ENCODE measurements at regions not wholly inside any gene's neighbourhood (a gene's known extent, or its start where the extent isn't known, plus 50 kb on each side); places are given as distances from the start of the nearest gene placed in this dataset.

DNA sequence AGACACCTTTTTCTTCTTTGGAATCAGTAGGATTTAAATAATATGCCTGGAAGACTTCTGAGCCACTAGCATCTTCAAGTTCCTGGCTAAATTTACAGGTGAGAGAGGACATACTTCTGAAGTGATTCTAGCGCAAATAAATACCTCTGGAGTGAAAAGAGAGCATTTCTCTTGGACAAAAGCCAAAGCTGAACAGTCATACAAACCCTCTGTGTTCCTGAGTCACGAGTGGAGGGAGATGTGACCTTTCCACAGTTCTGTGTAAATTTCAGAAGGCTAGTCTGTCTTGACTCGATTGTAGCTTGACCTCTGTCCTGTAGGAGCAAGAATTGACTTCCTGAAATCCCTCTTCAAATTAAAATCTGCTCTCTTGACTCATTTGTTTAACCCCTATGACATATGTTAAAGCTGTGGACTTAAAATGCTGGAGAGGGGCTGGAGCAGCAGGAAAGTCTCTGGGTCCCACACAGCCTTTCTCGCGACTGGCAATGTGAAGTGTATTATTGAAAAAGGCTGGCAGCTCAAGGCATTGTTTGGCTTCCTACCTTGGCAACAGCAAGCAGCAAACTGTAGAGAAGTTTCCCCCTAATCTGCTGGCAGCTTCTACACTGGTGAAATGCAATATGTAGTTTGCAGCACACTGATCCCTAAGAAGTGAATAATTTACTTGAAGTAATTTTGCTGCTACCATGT is 79.6 kb upstream of the GCFC2 start:
- no peak overlapping the region for H3K4me3 ChIP-seq (replicated peaks in 1 of 2; ENCODE audit: low read depth in 2 of 2, low read length in 2 of 2)
- TF ChIP-seq, protein P1, sequence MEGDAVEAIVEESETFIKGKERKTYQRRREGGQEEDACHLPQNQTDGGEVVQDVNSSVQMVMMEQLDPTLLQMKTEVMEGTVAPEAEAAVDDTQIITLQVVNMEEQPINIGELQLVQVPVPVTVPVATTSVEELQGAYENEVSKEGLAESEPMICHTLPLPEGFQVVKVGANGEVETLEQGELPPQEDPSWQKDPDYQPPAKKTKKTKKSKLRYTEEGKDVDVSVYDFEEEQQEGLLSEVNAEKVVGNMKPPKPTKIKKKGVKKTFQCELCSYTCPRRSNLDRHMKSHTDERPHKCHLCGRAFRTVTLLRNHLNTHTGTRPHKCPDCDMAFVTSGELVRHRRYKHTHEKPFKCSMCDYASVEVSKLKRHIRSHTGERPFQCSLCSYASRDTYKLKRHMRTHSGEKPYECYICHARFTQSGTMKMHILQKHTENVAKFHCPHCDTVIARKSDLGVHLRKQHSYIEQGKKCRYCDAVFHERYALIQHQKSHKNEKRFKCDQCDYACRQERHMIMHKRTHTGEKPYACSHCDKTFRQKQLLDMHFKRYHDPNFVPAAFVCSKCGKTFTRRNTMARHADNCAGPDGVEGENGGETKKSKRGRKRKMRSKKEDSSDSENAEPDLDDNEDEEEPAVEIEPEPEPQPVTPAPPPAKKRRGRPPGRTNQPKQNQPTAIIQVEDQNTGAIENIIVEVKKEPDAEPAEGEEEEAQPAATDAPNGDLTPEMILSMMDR (IDR thresholded peaks at IDR 0.05; ENCODE audit: low read depth, low read length): no peak
- peak in 1 of 2 donors; percentile 2 for DNase-seq (ENCODE audit: low read depth in 2 of 2)

DNA sequence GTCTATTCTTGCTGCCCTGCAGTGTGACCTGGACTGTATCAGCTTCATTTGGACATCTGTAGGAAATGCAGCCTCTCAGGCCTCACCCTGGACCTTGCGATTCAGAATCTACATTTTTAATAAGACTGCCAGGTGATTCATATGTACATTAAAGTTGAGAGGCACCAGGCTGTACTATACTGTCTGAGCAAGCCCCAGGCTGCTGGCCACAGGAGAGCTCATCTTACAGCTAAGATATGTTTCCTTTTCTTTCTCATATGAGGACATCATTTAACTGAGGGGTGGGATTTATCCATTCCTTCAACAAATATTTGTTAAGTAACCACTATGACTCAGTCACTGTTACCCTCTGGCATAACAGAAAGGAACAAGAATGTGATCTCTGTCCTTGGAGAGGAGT is 78.2 kb upstream of the GCFC2 start:
- TF ChIP-seq, protein P1 (IDR thresholded peaks at IDR 0.05; ENCODE audit: low read depth, low read length): no peak
- no peak overlapping the region for H3K4me3 ChIP-seq (replicated peaks in 1 of 2; ENCODE audit: low read depth in 2 of 2, low read length in 2 of 2)
- no peak for DNase-seq (ENCODE audit: low read depth in 2 of 2)

DNA sequence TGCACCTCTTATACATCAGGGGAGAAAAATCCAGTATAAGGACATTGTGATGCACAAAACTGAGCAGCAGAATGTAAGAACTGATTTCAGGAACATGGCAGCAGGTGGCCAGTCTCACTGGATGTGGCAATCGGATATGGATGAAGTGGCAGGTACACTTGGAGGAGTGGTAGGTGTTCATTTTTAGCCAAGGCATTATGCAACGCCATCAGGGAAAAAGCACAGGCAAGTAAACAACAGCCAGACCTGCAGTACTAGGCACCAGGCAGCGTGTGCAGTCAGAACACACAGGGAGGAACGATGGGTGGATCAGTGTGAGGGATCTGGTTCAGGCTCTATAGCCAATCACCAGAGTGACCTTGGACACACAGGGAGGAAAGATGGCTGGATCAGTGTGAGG is 77.4 kb upstream of the GCFC2 start:
- H3K4me3 ChIP-seq (replicated peaks in 1 of 2; ENCODE audit: low read depth in 2 of 2, low read length in 2 of 2): no peak overlapping the region

DNA sequence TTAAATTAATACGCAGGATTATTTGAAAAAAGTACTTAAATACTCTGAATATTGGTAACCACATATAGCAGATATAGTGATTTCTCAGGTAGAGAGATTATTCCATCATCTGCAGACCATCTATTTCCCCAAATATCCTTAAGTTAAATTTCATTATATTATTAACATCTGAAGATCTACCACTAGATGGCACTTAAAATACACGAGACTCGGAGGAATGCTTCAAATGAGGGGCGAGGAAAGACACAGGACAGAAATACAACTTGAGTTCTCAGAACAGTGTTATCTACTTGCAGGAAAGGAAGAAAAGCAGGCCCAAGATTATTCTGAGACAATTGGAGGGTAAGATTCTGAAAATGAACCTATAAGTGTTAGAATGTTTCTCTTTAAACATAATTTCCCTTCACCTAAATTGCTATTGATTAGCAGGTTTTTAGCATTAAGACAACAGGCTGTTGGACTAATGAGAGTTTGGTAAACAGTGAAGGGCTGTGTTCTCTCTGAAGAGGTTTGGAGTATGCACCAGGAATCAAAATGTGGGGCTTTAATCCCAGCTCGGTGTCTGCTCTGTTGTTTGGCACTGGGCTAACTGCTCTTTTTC is 76.9 kb upstream of the GCFC2 start:
- DNase-seq (ENCODE audit: low read depth in 2 of 2): peak; percentile 49 to 57
- TF ChIP-seq, protein P1 (IDR thresholded peaks at IDR 0.05; ENCODE audit: low read depth, low read length): peak; percentile 34
- no peak overlapping the region for H3K4me3 ChIP-seq (replicated peaks in 1 of 2; ENCODE audit: low read depth in 2 of 2, low read length in 2 of 2)

More for the DNA sequence above, 77.4 kb upstream of the GCFC2 start:
- no peak for DNase-seq (ENCODE audit: low read depth in 2 of 2)
- TF ChIP-seq, protein P1 (IDR thresholded peaks at IDR 0.05; ENCODE audit: low read depth, low read length): no peak

DNA sequence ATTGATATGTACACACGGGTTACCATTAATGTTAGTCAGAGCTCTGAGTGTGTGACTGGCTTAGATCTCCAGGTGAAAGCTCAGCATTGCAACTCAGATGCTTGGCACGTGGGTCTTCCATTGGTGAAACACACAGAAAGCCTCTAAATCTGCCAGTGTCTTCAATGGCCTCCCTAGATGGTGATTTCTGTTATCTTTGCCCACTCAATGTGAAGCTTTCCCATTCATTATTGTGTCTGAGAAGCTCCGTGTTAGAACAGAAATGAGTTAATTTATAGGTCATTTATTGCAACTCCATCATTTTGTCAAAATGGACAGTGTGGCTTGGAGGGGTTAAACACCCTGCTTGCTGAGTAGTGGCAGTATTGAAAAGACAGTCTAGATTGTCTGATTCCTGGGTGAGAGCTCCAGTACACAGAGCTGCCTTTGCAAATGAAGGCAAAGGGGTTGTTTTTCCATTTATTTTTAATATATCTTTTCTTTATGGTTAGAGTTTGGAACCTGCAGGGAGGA is 64.7 kb upstream of the GCFC2 start:
- TF ChIP-seq, protein P1 (IDR thresholded peaks at IDR 0.05; ENCODE audit: low read depth, low read length): no peak
- DNase-seq (ENCODE audit: low read depth in 2 of 2): no peak
- no peak overlapping the region for H3K4me3 ChIP-seq (replicated peaks in 1 of 2; ENCODE audit: low read depth in 2 of 2, low read length in 2 of 2)

DNA sequence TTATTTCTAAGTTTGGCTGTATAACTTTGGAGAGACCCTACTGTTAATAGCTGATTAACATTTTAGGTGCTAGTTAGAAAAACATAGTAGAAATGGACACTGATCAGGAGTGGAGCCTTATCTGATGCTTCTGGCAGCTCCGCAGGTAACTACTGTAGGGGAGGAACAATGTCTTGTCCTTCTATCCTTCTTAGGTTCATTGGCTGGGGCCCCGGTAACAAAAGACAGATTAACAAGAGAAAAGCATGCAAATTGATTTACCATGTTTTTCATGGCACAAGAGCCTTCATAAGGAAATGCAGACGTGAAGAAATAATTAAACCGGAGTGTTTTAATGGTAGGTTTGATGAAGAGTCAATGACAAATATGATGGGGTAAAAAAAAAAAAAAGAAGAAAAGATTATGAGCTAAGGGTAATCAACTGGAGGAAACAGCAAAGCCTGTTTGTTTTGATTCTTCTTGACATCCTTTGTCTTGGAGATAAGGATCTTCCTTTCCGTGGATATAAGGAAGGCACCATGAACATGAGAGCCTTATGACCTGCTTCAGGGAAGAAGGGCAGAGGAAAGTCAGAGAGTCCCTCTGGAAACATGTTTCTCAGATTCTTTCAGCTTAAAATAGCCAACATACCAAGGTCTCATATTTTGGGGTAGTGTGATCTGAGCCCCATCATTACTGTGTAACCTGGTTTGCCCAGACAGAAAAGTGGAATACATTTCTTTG is 62.4 kb upstream of the GCFC2 start:
- TF ChIP-seq, protein P1 (IDR thresholded peaks at IDR 0.05; ENCODE audit: low read depth, low read length): no peak

More for the DNA sequence above, 62.4 kb upstream of the GCFC2 start:
- DNase-seq (ENCODE audit: low read depth in 2 of 2): no peak
- H3K4me3 ChIP-seq (replicated peaks in 1 of 2; ENCODE audit: low read depth in 2 of 2, low read length in 2 of 2): no peak overlapping the region

Data from cardiac fibroblast (primary cell).